Stimulated activated CD8-positive, alpha-beta memory T cell treated with anti-CD3 and anti-CD28 coated beads, Interleukin-15, amount 100 ng/mL, for 48 hours (primary cell): ENCODE measurements at regions not wholly inside any gene's neighbourhood (a gene's known extent, or its start where the extent isn't known, plus 50 kb on each side); places are given as distances from the start of the nearest gene placed in this dataset.
"Not testable (repeated sequence)": the region's sequence is repeated elsewhere in the genome, so short reads cannot be mapped to it uniquely, and the experiment has no call there.

Experiments
- DNase-seq, 2 donors: peaks; one replicate each; pipeline ENCODE4 v3.0.0-alpha.2; 2020; ENCODE audit warnings: low read depth in 2 of 2

- DNase-seq, result no peak
Measured at GRCh38 chr5:89560696-89561095, 677.7 kb upstream of the MEF2C start.

- DNase-seq, result no peak
Measured at GRCh38 chr5:89556215-89556913, 673.4 kb upstream of the MEF2C start.

- DNase-seq, result no peak
Measured at GRCh38 chr5:89546657-89547056, 663.7 kb upstream of the MEF2C start.

- no peak for DNase-seq
Measured at GRCh38 chr5:89545626-89546025, 662.6 kb upstream of the MEF2C start.

- DNase-seq, result no peak
Measured at GRCh38 chr5:89545076-89545475, 662.1 kb upstream of the MEF2C start.

DNA sequence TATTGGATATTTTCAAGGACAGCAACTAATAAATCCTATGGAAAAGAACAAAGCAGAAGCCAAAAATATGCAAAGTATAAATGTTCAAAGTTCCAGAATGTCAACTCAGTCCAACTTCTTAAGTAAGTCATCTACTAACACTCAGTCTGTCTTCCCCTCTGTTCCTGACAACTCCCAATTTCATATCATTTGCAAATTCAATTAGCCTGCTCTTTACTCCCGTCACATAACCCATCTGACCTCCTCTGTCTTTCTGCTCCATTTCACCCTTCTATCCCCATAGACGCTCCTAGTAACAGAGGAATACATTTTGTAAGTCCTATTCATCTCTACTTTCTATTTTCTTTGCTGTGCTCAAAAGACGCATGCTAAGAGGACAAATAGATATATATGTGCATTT is 659.8 kb upstream of the MEF2C start:
- no peak for DNase-seq

GRCh38 chr5:89537800-89538199 is 654.8 kb upstream of the MEF2C start:
- no peak for DNase-seq

DNA sequence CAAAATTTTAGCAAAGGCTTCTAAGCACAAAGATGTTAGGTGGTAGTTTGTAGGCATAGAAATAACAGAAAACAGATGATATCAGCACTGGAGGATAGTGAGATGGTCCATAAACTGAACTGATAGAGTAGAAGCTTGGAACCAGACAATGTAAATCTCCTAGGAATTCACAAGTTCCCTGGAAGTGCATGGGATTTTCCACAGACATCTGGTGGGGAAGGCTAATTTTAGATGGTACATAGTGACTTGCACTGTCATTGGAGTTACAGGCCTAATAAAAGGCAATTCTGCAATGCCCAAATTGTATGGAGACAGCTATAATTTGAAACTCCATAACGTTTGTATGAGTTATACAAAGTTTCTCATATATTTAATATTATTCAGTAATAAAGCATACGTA is 653.0 kb upstream of the MEF2C start:
- DNase-seq, result no peak

GRCh38 chr5:89535411-89535810 is 652.4 kb upstream of the MEF2C start:
- no peak for DNase-seq

DNA sequence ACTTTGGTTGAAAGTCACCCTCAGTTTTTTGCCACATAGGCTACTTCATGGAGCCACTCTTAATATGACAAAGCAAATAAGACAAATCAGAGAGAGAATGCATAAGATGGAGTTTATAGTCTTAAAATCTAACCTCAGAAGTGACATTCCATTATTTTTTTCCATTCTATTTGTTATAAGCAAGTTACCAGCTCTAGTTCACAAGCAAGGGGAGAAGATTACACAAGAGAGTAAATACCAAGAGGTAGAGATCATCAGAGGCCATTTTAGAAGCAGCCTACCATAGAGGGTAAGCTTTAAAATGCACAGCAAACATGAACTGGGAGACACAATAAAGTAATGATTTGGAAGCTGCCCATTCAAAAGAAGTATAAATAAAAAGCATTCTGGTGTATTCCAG is 651.3 kb upstream of the MEF2C start:
- no peak for DNase-seq

DNA sequence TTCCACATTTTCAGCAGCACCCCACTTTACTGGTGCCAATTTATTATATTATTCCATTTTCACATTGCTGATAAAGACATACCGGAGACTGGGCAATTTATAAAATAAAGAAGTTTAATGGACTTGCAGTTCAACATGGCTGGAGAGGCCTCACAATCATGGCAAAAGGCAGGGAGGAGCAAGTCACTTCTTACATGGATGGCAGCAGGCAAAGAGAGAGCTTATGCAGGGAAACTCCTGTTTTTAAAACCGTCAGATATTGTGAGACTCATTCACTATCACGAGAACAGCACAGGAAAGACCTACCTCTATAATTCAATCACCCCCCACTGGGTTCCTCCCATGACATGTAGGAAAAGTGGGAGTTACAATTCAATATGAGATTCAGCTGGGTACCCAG is 641.8 kb upstream of the MEF2C start:
- no peak for DNase-seq

DNA sequence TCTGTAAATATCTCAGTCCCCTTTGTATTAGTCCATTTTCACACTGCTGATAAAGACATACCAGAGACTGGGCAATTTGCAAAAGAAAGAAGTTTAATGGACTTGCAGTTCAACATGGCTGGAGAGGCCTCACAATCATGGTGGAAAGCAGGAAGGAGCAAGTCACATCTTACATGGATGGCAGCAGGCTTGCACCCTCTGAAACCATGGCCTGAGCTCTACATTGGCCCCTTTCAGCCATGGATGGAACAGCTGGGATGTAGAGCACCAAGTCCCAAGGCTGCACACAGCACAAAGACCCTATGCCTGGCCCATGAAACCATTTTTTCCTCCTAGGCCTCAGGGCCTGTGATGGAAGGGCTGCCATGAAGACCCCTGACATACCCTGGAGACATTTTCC is 640.9 kb upstream of the MEF2C start:
- DNase-seq, result not testable (repeated sequence)

- no peak for DNase-seq
Measured at GRCh38 chr5:89520771-89521170, 637.8 kb upstream of the MEF2C start.

DNA sequence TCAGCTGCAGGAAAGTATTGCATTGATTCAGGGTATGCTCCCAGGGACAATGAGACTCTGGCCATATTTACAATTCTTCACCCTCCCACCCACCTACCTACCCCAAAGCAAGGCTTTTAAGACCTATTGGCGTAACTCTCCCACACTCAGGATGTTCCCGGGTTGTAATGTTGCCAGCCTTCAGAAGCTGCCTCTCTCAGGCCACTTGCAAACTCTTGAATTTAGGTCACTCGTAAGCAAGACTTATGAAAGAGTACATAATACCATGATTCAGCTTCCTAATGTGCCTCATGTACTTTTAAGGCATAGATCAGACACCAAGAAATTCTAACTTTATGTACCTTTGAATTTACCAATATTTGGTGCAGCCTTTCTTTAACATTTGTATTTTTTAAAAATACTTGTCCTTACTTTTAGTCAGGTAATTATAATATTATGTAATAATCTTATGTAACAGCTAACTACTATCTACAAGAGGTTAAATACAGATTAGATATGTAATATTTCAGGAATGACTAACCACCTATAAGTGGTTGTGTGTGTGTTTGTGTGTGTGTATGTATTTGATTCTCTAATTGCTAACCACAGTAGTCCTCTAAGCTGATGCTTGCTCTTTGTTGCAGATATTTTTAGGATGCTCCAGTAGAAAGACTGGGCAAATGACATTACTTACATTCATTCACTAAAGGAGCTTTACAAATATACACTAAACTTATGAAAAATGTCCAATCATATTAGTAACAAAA is 630.5 kb upstream of the MEF2C start:
- no peak for DNase-seq

DNA sequence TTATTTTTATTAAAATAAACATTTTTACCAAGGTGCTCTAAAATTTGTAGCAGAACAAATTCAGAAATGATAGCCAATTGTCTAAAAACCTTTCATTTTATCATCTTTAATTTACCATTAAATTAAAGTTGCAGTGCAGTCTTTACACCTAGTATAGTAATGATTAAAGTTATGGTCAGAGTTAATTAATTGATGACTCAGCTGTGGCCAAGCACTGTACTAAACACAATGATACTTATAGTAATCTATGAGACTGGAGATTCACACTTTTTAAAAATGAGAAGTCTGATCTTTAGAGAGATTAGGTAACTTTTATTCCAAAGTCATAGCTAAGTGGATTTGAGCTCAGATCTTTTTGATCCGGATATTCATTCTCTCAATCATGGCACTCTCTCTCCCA is 621.1 kb upstream of the MEF2C start:
- no peak for DNase-seq

- DNase-seq, result no peak
Measured at GRCh38 chr5:89499787-89500186, 616.8 kb upstream of the MEF2C start.

DNA sequence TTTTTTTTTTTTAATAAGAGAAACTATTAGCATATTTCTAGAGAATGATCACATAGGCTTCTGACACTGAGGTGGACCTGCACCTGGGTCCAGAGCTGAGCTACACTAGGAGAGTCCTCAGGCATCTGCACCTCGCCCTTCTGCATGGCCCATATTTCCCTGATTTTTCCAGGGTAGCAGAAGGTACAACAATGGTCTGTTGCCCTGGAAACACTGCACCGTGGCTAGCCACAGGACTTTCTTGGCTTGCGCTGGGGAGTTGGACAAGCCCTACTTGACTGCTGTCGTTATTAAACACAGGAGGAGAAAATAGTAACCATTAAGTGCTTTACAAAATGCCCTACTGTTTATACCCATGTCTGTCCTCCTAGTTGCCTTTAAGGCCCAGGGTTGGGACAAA is 615.7 kb upstream of the MEF2C start:
- DNase-seq, result no peak

DNA sequence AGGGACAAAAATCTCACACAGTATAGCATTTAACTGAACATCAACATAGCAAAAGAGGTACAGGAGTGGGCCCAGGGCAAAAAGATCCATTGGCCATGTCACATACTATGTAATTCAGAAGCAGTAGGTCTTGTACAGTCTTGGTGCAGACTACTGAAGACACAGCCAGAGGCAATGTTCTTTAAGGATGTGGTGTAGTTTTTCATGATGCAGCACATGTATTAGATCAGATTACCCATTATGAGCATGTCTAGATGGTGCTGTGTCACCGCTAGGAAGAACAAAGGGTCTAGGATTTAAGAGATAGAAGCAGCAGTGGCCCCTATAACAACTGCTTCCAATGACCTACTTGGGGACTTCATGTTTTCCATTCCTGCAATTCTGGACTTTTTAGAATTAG is 610.4 kb upstream of the MEF2C start:
- DNase-seq, result no peak

GRCh38 chr5:89484962-89485361 is 602.0 kb upstream of the MEF2C start:
- DNase-seq, result no peak

DNA sequence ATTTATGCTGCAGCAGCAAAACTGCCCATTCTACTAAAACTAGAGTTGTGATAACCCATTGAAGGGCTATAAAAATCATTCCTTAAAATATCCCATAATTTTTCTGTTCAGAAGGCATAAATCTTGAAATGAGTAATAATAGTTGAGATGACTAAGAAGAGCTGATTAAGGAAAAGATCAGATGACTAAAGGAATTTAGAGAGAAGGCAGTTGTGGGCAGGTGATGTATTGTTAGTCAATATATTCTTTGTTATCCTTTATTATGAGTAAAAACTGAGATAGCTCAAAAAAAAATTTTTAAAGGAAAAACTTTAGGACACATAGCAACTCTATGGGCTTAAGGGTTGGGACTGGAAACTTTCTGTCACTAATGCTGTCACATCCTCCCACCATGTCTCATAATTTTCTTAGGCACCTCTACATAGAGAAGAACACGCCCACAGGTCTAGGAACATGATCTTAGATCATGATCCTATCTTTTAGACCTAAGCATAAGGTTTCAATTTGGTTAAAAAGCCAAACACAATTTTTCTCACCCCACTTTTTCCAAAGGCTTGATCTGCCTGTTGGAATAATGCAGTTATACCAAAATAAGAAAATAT is 597.5 kb upstream of the MEF2C start:
- no peak for DNase-seq

DNA sequence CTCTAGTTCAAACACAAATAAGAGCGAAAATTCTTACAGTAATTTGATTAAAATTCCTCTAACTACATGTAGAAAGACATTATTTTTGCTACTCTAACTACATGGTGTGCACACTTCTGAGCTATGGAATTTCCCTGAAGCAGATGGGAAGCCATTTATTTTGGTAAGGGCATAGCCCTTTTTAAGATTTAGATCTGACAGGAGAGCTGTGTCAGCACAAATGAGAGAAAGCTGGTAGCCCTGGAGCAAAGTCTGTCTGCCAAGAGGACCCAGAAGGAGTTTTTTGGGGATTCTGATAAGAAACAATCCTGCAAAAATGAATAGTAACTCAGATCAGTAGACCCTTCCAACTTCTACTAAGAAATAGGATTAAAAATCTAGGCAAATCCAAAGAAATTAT is 595.9 kb upstream of the MEF2C start:
- DNase-seq, result no peak

DNA sequence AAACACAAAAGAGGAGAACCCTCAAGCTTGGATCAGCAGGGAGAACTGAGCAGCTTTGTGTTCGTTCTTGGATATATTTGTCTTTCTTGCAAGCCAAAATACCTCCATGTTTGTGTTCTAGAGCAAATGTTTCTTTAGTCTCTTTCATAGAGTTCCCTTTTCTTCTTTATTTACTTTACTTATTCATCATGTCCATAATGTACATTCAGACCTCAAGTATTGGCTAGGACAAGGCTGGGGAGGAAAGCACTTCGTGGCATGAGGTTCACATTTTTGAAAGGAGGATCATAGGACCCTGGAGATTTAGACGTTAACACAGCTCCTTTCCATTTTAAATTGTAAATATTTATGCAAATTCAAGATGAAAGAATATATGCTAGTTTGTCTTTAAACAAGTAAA is 590.2 kb upstream of the MEF2C start:
- no peak for DNase-seq

GRCh38 chr5:89471541-89471940 is 588.6 kb upstream of the MEF2C start:
- no peak for DNase-seq
